GM12874 (cell line): ENCODE measurements at regions not wholly inside any gene's neighbourhood (a gene's known extent, or its start where the extent isn't known, plus 50 kb on each side); places are given as distances from the start of the nearest gene placed in this dataset.

Experiments
- CTCF ChIP-seq: IDR thresholded peaks from 2 replicates; pipeline ENCODE4 v1.5.1; 2011; ENCODE audit warnings: low read depth, mild to moderate bottlenecking, control low read depth, low read length, moderate library complexity; ENCODE audit not compliant: insufficient read depth

DNA sequence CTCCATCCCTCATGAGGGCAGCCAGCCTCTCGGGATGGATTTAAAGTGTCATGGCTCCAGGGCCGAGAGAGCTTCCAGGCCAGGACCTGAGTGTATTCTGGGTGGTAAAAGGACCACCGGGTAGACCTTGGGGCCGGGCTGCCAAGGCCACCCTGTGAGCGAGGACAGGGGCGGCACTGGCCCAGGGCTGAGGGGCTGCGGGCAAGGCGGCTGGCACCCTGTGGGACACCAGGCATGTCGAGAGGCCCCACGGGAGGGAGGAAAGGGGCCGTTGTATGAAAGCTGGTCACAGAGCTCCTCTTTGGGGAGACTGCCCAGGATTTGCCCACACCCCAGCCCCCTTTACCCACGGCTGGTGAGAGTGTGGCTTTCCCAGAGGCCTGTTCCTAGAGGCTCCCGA, 92.3 kb upstream of the RTL6 start:
- no peak for TF ChIP-seq CTCF

DNA sequence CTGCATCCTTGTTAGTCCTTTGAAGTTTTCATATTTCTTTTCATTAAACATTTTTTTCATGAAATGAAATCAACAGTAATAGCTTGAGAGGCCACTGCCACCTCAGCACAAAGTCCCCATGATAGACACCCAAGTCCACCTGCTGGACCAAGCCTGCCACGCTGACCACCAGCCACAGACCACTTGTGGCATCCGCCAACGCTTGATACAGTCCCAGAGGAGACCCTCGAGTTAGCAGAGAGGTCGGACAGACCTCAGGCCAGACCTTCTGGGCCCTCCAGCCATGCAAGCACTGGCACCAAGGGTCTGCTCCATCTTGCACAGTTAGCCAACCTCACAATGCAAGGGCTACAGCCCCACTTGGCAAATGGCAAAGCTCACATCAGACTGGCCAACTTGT, 91.8 kb upstream of the RTL6 start:
- no peak for TF ChIP-seq CTCF

- no peak for TF ChIP-seq CTCF
Measured at GRCh38 chr22:44588348-44588747, 90.3 kb upstream of the RTL6 start.

- no peak for TF ChIP-seq CTCF
Measured at GRCh38 chr22:44587737-44588310, 89.8 kb upstream of the RTL6 start.

DNA sequence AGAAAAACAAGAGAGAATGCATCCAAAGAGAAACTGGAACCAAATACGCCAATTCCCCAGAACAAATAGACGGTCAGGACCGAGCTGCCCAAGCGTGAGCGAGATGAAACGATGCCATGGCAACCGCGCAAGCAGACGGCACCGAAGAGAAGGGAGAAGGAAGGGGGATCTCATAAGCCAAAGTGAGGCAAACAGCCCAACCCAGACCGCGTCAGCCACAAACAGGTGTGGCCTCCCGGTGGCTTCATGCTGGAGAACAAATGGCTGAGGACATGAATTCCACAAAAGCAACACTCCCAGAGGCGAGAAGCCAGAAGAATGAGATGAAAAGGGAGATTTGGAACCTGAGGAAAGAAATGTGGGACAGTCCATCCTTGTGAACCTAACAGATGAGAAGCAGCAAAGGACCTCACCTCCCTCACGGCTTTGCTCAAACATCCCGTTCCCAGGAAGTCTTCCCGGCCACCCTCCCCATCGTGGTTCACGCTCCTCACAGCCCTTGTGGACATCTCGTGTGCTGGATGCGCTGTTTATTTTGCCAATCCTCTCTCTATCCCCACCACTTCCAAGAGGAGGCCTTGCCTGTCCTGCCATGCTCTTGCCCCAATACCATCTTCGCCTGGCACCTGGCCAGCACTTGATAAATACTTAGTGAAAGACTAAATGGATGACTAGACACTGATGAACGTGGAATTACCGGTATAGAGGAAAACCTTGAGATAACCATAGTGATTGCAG, 89.1 kb upstream of the RTL6 start:
- no peak for TF ChIP-seq CTCF

- TF ChIP-seq CTCF = no peak
Measured at GRCh38 chr22:44586351-44586990, 88.4 kb upstream of the RTL6 start.

GRCh38 chr22:44585559-44586350, 87.7 kb upstream of the RTL6 start:
- no peak for TF ChIP-seq CTCF
